MCF 10A (cell line): ENCODE measurements at regions not wholly inside any gene's neighbourhood (a gene's known extent, or its start where the extent isn't known, plus 50 kb on each side); places are given as distances from the start of the nearest gene placed in this dataset.
"Not testable (repeated sequence)": the region's sequence is repeated elsewhere in the genome, so short reads cannot be mapped to it uniquely, and the experiment has no call there.

Source experiments
- BruUV-seq: library from RNA; stranded (reverse); fragments of 400-500 nt; replicated peaks from 2 replicates; lab custom pipeline; 2021; lab: Mats Ljungman, UMichigan
- CTCF ChIA-PET: fragments of 300-600 bp; sonication (Branson Sonifier 250); formaldehyde crosslinking; extraction: SDS; loops from one replicate; lab custom pipeline; 2021; ENCODE audit warnings: antibody characterized with exemption, inconsistent platforms; lab: Yijun Ruan, JAX
- POLR2A ChIA-PET: fragments of 300-600, 350-650 bp; sonication (Branson Sonifier 250); formaldehyde crosslinking; extraction: SDS; loops from one replicate; lab custom pipeline; 2020; ENCODE audit warnings: antibody characterized with exemption, inconsistent platforms; lab: Yijun Ruan, JAX
- DNase-seq: peaks from one replicate; pipeline ENCODE4 v3.0.0-alpha.2; 2018; ENCODE audit not compliant: unreplicated experiment
- H3K27ac Mint-ChIP-seq: one replicate; pipeline ENCODE4 v1.8.0; 2022; ENCODE audit warnings: mild to moderate bottlenecking, low read depth, mixed read lengths; ENCODE audit not compliant: unreplicated experiment
- H3K27me3 Mint-ChIP-seq: one replicate; pipeline ENCODE4 v1.8.0; 2022; ENCODE audit warnings: mixed read lengths; ENCODE audit not compliant: insufficient read depth, unreplicated experiment
- H3K36me3 Mint-ChIP-seq: one replicate; pipeline ENCODE4 v1.8.0; 2022; ENCODE audit warnings: mild to moderate bottlenecking, moderate library complexity, mixed read lengths; ENCODE audit not compliant: insufficient read depth, unreplicated experiment
- H3K4me1 Mint-ChIP-seq: one replicate; pipeline ENCODE4 v1.8.0; 2022; ENCODE audit warnings: mixed read lengths; ENCODE audit not compliant: insufficient read depth, unreplicated experiment
- H3K4me3 Mint-ChIP-seq: one replicate; pipeline ENCODE4 v1.8.0; 2022; ENCODE audit warnings: mild to moderate bottlenecking, moderate library complexity, mixed read lengths; ENCODE audit not compliant: unreplicated experiment
- H3K9me3 Mint-ChIP-seq: one replicate; pipeline ENCODE4 v1.8.0; 2022; ENCODE audit warnings: mixed read lengths; ENCODE audit not compliant: unreplicated experiment
- CTCF ChIP-seq: fragments of 200-600 bp; IDR thresholded peaks from one replicate; pipeline ENCODE4 v1.8.0; 2022; ENCODE audit warnings: antibody characterized with exemption, mild to moderate bottlenecking; ENCODE audit not compliant: unreplicated experiment
- intact Hi-C: fragments of 100-400 bp; cut with micrococcal nuclease; formaldehyde crosslinking; loops from 2 replicates; pipeline ENCODE4 v1.14.1; 2022

- Mint-ChIP-seq H3K27ac (no peak overlapping the region), H3K4me3 (no peak overlapping the region), H3K36me3 (no peaks in the 10 kb centered on the region), H3K4me1 (no peaks in the 10 kb centered on the region), H3K9me3 (peaks cover 8% of the 10 kb centered on the region), H3K27me3 (no peaks in the 10 kb centered on the region)
- CTCF ChIA-PET: interaction anchor here (0.5 to 1.9 kb wide), 7 partner anchors 9 to 448 kb away, joined by 3 to 18 read pairs (median 4); no protein-coding TSS in a partner anchor
- intact Hi-C loops: no loop called here
- POLR2A ChIA-PET: no interaction called here
- no TSS peak for BruUV-seq
- no peak for DNase-seq
- no peak for TF ChIP-seq CTCF
Measured at GRCh38 chr9:33728613-33729012, 66.7 kb upstream of the PRSS3 start.

GRCh38 chr9:33731142-33731541, 64.2 kb upstream of the PRSS3 start:
- TF ChIP-seq CTCF: no peak
- H3K9me3 Mint-ChIP-seq: no peaks in the 10 kb centered on the region

GRCh38 chr9:33731625-33732024, 63.7 kb upstream of the PRSS3 start:
- H3K4me1 Mint-ChIP-seq: peaks cover 12% of the 10 kb centered on the region

More at GRCh38 chr9:33731142-33731541, 64.2 kb upstream of the PRSS3 start:
- ChIA-PET POLR2A (no interaction called here), CTCF (interaction anchor here (0.9 to 1.5 kb wide), 5 partner anchors 9 to 328 kb away, joined by 3 to 13 read pairs (median 5); no protein-coding TSS in a partner anchor)
- Mint-ChIP-seq H3K4me3 (no peak overlapping the region), H3K36me3 (no peaks in the 10 kb centered on the region), H3K27me3 (no peaks in the 10 kb centered on the region), H3K4me1 (peaks cover 12% of the 10 kb centered on the region), H3K27ac (no peak overlapping the region)
- DNase-seq: no peak
- no TSS peak for BruUV-seq
- intact Hi-C loops: no loop called here

GRCh38 chr9:33734247-33734940, 61.0 kb upstream of the PRSS3 start:
- H3K4me3 Mint-ChIP-seq, H3K27ac Mint-ChIP-seq, H3K36me3 Mint-ChIP-seq, BruUV-seq, H3K9me3 Mint-ChIP-seq, H3K27me3 Mint-ChIP-seq, DNase-seq, intact Hi-C loops: not testable (repeated sequence)
- ChIA-PET POLR2A (interaction anchor here (0.6 kb wide), 1 partner anchor 46 kb away, joined by 4 read pairs; no protein-coding TSS in a partner anchor), CTCF (interaction anchor here (0.6 to 2.8 kb wide), 5 partner anchors 12 to 110 kb away, joined by 3 to 11 read pairs (median 4); no protein-coding TSS in a partner anchor)
- peaks cover 18% of the 10 kb centered on the region for H3K4me1 Mint-ChIP-seq

More at GRCh38 chr9:33731625-33732024, 63.7 kb upstream of the PRSS3 start:
- Mint-ChIP-seq H3K9me3 (no peaks in the 10 kb centered on the region), H3K27ac (no peak overlapping the region), H3K4me3 (no peak overlapping the region), H3K36me3 (no peaks in the 10 kb centered on the region), H3K27me3 (no peaks in the 10 kb centered on the region)
- BruUV-seq: no TSS peak
- ChIA-PET CTCF (interaction anchor here (0.6 to 1.5 kb wide), 7 partner anchors 9 to 343 kb away, joined by 3 to 13 read pairs (median 4); no protein-coding TSS in a partner anchor), POLR2A (interaction anchor here (0.7 kb wide), 1 partner anchor 89 kb away, joined by 3 read pairs; no protein-coding TSS in a partner anchor)
- intact Hi-C loops: no loop called here
- TF ChIP-seq CTCF: no peak
- DNase-seq: no peak

GRCh38 chr9:33734941-33735835, 60.2 kb upstream of the PRSS3 start:
- POLR2A ChIA-PET: interaction anchor here (0.6 kb wide), 2 partner anchors 45 to 332 kb away, joined by 3 to 4 read pairs; no protein-coding TSS in a partner anchor
- not testable (repeated sequence) for H3K9me3 Mint-ChIP-seq, H3K27me3 Mint-ChIP-seq, H3K27ac Mint-ChIP-seq, DNase-seq, H3K36me3 Mint-ChIP-seq, H3K4me3 Mint-ChIP-seq, BruUV-seq
- intact Hi-C loops: loop anchor here (5.0 kb wide), 1 partner anchor 287 kb away; no protein-coding TSS in a partner anchor
- CTCF ChIA-PET: interaction anchor here (0.6 to 2.8 kb wide), 4 partner anchors 13 to 111 kb away, joined by 3 to 11 read pairs (median 4); no protein-coding TSS in a partner anchor
- peaks cover 18% of the 10 kb centered on the region for H3K4me1 Mint-ChIP-seq
